ENCODE measurements at regions not wholly inside any gene's neighbourhood (a gene's known extent, or its start where the extent isn't known, plus 50 kb on each side); places are given as distances from the start of the nearest gene placed in this dataset.

- no peak for TF ChIP-seq GATA2 (IDR thresholded peaks at IDR 0.05; ENCODE audit: low read depth, low read length)
- TF ChIP-seq GATA3 (IDR thresholded peaks at IDR 0.05; ENCODE audit: low read depth, low read length): no peak
These were observed 181.0 kb upstream of the ZNF217 start for GRCh38 chr20:53774461-53775203.
